LNCaP clone FGC (cell line): ENCODE measurements at regions not wholly inside any gene's neighbourhood (a gene's known extent, or its start where the extent isn't known, plus 50 kb on each side); places are given as distances from the start of the nearest gene placed in this dataset.

ENCODE experiments used
- DNase-seq: peaks from one replicate; pipeline ENCODE4 v3.0.0-alpha.2; 2011; ENCODE audit warnings: low read depth
- H3K4me3 ChIP-seq: 2 replicates; pipeline ENCODE4 v1.5.1; 2011; ENCODE audit warnings: mild to moderate bottlenecking, low read depth, low read length, control low read depth
- TF ChIP-seq, protein P1 (sequence below): IDR thresholded peaks from 2 replicates; pipeline ENCODE4 v1.5.1; 2012; ENCODE audit warnings: mild to moderate bottlenecking; ENCODE audit not compliant: control insufficient read depth, insufficient read depth; ENCODE audit errors: extremely low read depth

DNA sequence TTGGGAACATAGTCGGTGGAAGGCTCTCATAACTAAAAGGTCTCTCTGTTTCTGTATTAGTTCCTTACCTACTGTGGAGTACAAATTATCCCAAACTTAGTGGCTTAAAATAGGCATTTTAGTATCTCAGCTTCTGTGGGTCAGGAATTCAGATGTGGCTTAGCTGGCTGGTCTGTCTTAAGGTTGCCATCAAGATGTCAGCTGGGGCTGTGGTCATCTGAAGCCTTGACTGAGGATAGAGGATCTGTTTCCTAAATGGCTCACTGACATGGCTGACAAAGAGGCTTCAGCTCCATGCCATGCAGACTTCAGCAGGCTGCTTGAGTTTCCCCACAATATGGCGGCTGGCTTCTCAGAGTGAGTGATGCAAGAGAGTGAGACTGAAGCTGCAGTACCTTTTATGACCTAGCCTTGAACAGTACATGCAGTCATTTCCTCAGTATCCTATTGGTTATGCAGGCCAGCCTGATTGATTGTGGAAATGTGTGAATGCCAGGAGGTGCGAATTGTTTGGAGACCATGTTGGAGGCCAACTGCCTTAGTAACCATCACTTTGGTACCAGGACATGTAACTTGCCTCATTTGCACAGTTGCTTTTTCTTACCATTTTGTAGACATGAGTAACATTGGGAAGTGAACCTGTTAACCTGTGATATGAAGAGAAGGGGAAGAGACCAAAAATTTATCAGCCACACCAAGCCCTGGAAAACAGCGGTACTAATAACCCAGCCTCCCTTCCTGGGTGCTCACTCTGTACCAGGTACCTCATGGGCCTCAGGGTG lies 152.8 kb upstream of the IER5L start:
- no peak for DNase-seq
- H3K4me3 ChIP-seq: no peak overlapping the region
- TF ChIP-seq, protein P1, sequence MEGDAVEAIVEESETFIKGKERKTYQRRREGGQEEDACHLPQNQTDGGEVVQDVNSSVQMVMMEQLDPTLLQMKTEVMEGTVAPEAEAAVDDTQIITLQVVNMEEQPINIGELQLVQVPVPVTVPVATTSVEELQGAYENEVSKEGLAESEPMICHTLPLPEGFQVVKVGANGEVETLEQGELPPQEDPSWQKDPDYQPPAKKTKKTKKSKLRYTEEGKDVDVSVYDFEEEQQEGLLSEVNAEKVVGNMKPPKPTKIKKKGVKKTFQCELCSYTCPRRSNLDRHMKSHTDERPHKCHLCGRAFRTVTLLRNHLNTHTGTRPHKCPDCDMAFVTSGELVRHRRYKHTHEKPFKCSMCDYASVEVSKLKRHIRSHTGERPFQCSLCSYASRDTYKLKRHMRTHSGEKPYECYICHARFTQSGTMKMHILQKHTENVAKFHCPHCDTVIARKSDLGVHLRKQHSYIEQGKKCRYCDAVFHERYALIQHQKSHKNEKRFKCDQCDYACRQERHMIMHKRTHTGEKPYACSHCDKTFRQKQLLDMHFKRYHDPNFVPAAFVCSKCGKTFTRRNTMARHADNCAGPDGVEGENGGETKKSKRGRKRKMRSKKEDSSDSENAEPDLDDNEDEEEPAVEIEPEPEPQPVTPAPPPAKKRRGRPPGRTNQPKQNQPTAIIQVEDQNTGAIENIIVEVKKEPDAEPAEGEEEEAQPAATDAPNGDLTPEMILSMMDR: no peak

DNA sequence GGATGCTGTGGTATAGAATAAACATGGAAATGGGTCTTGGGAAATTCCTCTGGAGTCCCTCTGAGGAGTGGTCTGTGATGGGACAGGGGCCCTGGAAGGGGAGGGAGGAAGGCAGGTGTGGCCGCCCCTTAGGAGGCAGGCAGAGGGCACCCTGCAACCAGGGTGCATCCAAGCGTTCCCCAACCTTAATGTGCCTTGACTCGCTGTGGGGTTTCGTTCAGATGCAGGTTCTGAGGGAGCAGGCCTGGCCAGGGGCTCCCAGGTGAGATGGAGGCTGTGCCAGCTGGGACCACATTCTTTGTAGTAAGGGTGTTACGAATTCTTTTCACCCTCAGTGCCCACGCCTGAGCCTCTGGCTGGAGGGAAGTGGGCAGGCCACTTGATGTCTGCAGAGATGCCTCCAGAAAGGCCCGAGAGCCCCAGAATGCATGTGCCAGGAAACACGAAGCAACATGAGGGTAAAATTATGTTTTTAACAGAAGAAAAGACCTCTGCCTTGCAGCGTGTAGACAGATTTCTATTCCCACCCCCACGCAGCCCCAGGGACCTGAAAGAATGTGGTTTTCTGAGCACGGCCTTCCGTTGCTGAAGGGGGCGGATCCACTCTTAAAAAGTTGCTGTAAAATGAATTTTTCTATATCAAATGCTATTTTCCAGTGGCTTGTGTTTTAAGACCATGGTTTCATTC lies 150.4 kb upstream of the IER5L start:
- H3K4me3 ChIP-seq: no peak overlapping the region
- TF ChIP-seq, protein P1: no peak
- DNase-seq: no peak

DNA sequence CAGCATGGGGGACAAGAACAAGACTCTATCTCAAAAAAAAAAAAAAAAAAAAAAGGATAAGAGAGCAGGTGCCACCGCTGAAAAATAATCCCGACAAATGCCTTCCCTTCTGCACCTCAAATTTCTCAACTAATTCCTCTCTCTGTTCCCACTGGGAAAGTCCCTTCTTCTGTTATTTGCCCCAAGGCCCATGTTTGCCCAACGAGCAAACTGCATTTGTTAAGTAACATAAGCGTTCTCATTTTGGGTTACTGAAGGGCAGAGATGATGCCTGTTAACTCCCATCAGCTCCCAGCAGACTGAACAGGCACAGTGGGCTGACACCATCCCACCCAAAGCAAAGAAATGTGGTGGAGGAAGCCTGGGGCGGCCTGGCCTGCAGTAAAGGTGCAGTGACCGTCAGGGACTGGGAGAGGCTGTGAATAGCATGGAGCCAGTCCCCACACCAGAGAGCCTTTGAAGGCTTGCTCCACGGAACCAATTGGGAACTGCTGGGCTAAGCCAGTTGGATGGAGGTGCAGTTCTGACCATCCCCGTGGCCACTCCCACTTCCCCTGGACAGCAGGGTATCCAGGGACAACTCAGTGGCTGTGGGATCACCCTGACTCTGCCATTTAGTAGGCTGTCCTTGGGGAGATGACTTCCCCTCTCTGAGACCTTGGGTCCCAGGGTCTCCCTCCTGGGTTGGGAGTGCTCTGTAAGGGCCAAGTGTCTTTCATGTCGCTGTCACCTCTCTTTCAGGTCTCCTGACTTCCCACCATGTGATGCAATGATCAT lies 149.7 kb upstream of the IER5L start:
- TF ChIP-seq, protein P1: no peak
- no peak overlapping the region for H3K4me3 ChIP-seq
- DNase-seq: no peak

DNA sequence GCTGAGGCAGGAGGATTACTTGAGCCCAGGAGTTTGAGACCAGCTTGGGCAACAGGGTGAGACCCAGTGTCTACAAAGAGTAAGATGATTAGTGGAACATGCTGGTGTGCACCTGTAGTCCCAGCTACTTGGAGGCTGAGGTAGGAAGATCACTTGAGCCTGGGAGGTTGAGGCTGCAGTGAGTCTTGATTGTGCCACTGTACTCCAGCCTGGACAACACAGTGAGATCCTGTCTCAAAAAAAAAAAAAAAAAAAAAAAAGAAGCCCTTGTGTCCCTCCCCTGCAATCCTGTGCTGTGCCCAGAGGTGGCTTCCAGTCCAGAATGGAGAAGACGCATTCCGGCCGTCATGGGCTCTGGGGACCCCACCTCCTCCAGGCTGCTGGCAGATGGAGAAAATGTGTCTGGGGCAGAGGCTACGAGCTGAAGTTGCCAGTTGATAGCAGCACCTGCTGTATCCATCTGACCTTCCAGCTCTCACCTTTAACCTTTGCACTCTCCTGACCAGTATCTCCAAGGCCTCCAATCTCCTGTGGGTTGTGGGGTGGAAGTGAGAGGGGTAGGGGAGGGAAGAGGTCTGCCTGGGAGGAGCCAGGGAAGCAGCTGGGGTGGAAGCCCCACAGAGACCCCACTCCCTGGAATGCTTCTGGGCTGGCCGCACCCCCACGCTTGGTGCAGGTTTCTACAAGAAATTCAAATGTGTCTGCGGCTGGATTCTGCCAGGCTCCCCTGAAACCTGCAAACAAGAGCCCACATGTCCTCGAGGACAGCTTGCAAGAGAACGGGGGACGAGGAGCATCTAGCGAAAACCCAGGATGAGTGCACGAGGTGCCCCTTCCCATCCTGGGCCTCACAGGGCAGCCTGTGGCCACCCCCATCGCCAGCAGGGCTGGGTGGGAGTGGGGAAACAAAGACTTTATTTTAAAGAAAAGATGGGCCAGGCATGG lies 148.3 kb upstream of the IER5L start:
- no peak overlapping the region for H3K4me3 ChIP-seq
- TF ChIP-seq, protein P1: no peak
- DNase-seq: no peak

GRCh38 chr9:129324808-129325502 lies 146.9 kb upstream of the IER5L start:
- TF ChIP-seq, protein P1: no peak
- no peak overlapping the region for H3K4me3 ChIP-seq
- DNase-seq: no peak
